Activated CD8-positive, alpha-beta T cell treated with anti-CD3 and anti-CD28 coated beads for 36 hours (primary cell): ENCODE measurements at regions not wholly inside any gene's neighbourhood (a gene's known extent, or its start where the extent isn't known, plus 50 kb on each side); places are given as distances from the start of the nearest gene placed in this dataset.
A peak's percentile ranks its signal among the peaks of the same experiment; 100 is the strongest.

Experiments used
- ATAC-seq: fragments of 200-7000 bp; cut with Tn5 transposase; one replicate; pipeline ENCODE4 v1.10.0; 2021; ENCODE audit warnings: mild to moderate bottlenecking, moderate library complexity
- CTCF ChIA-PET: fragments of 350-600 bp; sonication (Branson Sonifier 250); formaldehyde crosslinking; loops from one replicate; lab custom pipeline; 2021; ENCODE audit warnings: antibody characterized with exemption; lab: Charles Lee
- POLR2A ChIA-PET: fragments of 350-600 bp; sonication (Branson Sonifier 250); formaldehyde crosslinking; loops from one replicate; lab custom pipeline; 2021; ENCODE audit warnings: antibody characterized with exemption; lab: Charles Lee
- DNase-seq: peaks from one replicate; pipeline ENCODE4 v3.0.0-alpha.2; 2020
- H3K27ac Mint-ChIP-seq: one replicate; pipeline ENCODE4 v1.8.0; 2021; ENCODE audit warnings: mild to moderate bottlenecking, mixed read lengths
- H3K27me3 Mint-ChIP-seq: one replicate; pipeline ENCODE4 v1.8.0; 2021; ENCODE audit warnings: mixed read lengths
- H3K36me3 Mint-ChIP-seq: one replicate; pipeline ENCODE4 v1.8.0; 2021; ENCODE audit warnings: low read depth, mixed read lengths
- H3K4me1 Mint-ChIP-seq: one replicate; pipeline ENCODE4 v1.8.0; 2021; ENCODE audit warnings: low read depth, mixed read lengths
- H3K4me3 Mint-ChIP-seq: one replicate; pipeline ENCODE4 v1.8.0; 2021; ENCODE audit warnings: mild to moderate bottlenecking, moderate library complexity, mixed read lengths
- H3K9me3 Mint-ChIP-seq: one replicate; pipeline ENCODE4 v1.8.0; 2021; ENCODE audit warnings: mixed read lengths
- CTCF ChIP-seq: fragments of 200-600 bp; IDR thresholded peaks from one replicate; pipeline ENCODE4 v1.8.0; 2022; ENCODE audit warnings: antibody characterized with exemption, mild to moderate bottlenecking
- intact Hi-C: fragments of 100-400 bp; cut with micrococcal nuclease; formaldehyde crosslinking; loops from one replicate; pipeline ENCODE4 v1.10.0; 2022

- H3K9me3 Mint-ChIP-seq: no peaks in the 10 kb centered on the region
- intact Hi-C loops: no loop called here
- peak overlapping the region; percentile 31 for H3K4me3 Mint-ChIP-seq
- ATAC-seq (no peak), DNase-seq (peak; percentile 44)
- no peaks in the 10 kb centered on the region for H3K27me3 Mint-ChIP-seq
- no peaks in the 10 kb centered on the region for H3K36me3 Mint-ChIP-seq
- H3K4me1 Mint-ChIP-seq: peaks cover 54% of the 10 kb centered on the region
- ChIA-PET POLR2A (interaction anchor here (1.2 to 1.3 kb wide), 2 partner anchors 24 to 303 kb away, joined by 3 read pairs; partner anchors contain the start of gene GSE1), CTCF (interaction anchor here (1.0 to 5.3 kb wide), 3 partner anchors 12 to 306 kb away, joined by 3 to 32 read pairs (median 6); no protein-coding TSS in a partner anchor)
- peak overlapping the region; percentile 59 for H3K27ac Mint-ChIP-seq
- TF ChIP-seq CTCF: no peak
Observed at GRCh38 chr16:85309656-85310587, 197.7 kb upstream of the CIBAR2 start.

GRCh38 chr16:85310868-85311585, 198.8 kb upstream of the CIBAR2 start:
- ATAC-seq (peak; percentile 43), DNase-seq (peak; percentile 63)
- Mint-ChIP-seq H3K27me3 (no peaks in the 10 kb centered on the region), H3K4me1 (peaks cover 44% of the 10 kb centered on the region), H3K9me3 (no peaks in the 10 kb centered on the region), H3K4me3 (peak overlapping the region; percentile 15), H3K36me3 (no peaks in the 10 kb centered on the region), H3K27ac (peak overlapping the region; percentile 68)
- no peak for TF ChIP-seq CTCF
- ChIA-PET CTCF (no interaction called here), POLR2A (no interaction called here)
- intact Hi-C loops: no loop called here

GRCh38 chr16:85311741-85312140, 199.5 kb upstream of the CIBAR2 start:
- Mint-ChIP-seq H3K4me3 (no peak overlapping the region), H3K4me1 (peaks cover 38% of the 10 kb centered on the region), H3K36me3 (no peaks in the 10 kb centered on the region), H3K27ac (no peak overlapping the region), H3K27me3 (no peaks in the 10 kb centered on the region), H3K9me3 (no peaks in the 10 kb centered on the region)
- intact Hi-C loops: no loop called here
- ChIA-PET POLR2A (no interaction called here), CTCF (no interaction called here)
- no peak for DNase-seq
- no peak for ATAC-seq
- no peak for TF ChIP-seq CTCF

GRCh38 chr16:85312174-85312573, 199.9 kb upstream of the CIBAR2 start:
- Mint-ChIP-seq H3K27ac (no peak overlapping the region), H3K4me1 (peaks cover 36% of the 10 kb centered on the region), H3K9me3 (no peaks in the 10 kb centered on the region), H3K27me3 (no peaks in the 10 kb centered on the region), H3K36me3 (no peaks in the 10 kb centered on the region), H3K4me3 (no peak overlapping the region)
- ChIA-PET POLR2A (no interaction called here), CTCF (no interaction called here)
- no peak for TF ChIP-seq CTCF
- intact Hi-C loops: no loop called here
- DNase-seq (no peak), ATAC-seq (no peak)
